ENCODE measurements at regions not wholly inside any gene's neighbourhood (a gene's known extent, or its start where the extent isn't known, plus 50 kb on each side); places are given as distances from the start of the nearest gene placed in this dataset.

GRCh38 chr13:61252213-61252612, 163.4 kb downstream of the PCDH20 start:
- Histone ChIP-seq H3K27ac (no peak overlapping the region), H3K27me3 (no peaks in the 10 kb centered on the region), H3K36me3 (no peaks in the 10 kb centered on the region), H3K4me1 (no peaks in the 10 kb centered on the region), H3K4me3 (no peak overlapping the region), H3K9me3 (no peaks in the 10 kb centered on the region)
- DNase-seq, result no peak
- no peak for TF ChIP-seq POLR2A (IDR thresholded peaks at IDR 0.05)
- TF ChIP-seq CTCF (IDR thresholded peaks at IDR 0.05), result no peak

- H3K27me3 ChIP-seq, result no peaks in the 10 kb centered on the region
- H3K4me1 ChIP-seq, result no peaks in the 10 kb centered on the region
- H3K36me3 ChIP-seq, result no peaks in the 10 kb centered on the region
- H3K9me3 ChIP-seq, result no peaks in the 10 kb centered on the region
- no peak overlapping the region for H3K27ac ChIP-seq
- no peak overlapping the region for H3K4me3 ChIP-seq
- peak in 1 of 3 donors; percentile 19 for DNase-seq
- no peak for TF ChIP-seq POLR2A (IDR thresholded peaks at IDR 0.05)
- TF ChIP-seq CTCF (IDR thresholded peaks at IDR 0.05), result no peak
Measured at GRCh38 chr13:61247149-61247936, 168.3 kb downstream of the PCDH20 start.

GRCh38 chr13:61246351-61246750, 169.3 kb downstream of the PCDH20 start:
- TF ChIP-seq POLR2A (IDR thresholded peaks at IDR 0.05) (no peak), CTCF (IDR thresholded peaks at IDR 0.05) (no peak)
- H3K27me3 ChIP-seq, result no peaks in the 10 kb centered on the region
- H3K4me1 ChIP-seq, result no peaks in the 10 kb centered on the region
- no peak for DNase-seq
- H3K9me3 ChIP-seq, result no peaks in the 10 kb centered on the region
- no peak overlapping the region for H3K27ac ChIP-seq
- H3K36me3 ChIP-seq, result no peaks in the 10 kb centered on the region
- no peak overlapping the region for H3K4me3 ChIP-seq

GRCh38 chr13:61215601-61216000, 200.0 kb downstream of the PCDH20 start:
- H3K4me1 ChIP-seq, result no peaks in the 10 kb centered on the region
- TF ChIP-seq POLR2A (IDR thresholded peaks at IDR 0.05), result no peak
- no peak for TF ChIP-seq CTCF (IDR thresholded peaks at IDR 0.05)
- no peaks in the 10 kb centered on the region for H3K36me3 ChIP-seq
- no peak overlapping the region for H3K27ac ChIP-seq
- H3K4me3 ChIP-seq, result no peak overlapping the region
- no peaks in the 10 kb centered on the region for H3K27me3 ChIP-seq
- H3K9me3 ChIP-seq, result no peaks in the 10 kb centered on the region
- no peak for DNase-seq

- no peaks in the 10 kb centered on the region for H3K9me3 ChIP-seq
- H3K27ac ChIP-seq, result no peak overlapping the region
- TF ChIP-seq POLR2A (IDR thresholded peaks at IDR 0.05), result no peak
- TF ChIP-seq CTCF (IDR thresholded peaks at IDR 0.05), result no peak
Measured at GRCh38 chr13:61215116-61215515, 200.5 kb downstream of the PCDH20 start.

More at GRCh38 chr13:61215116-61215515, 200.5 kb downstream of the PCDH20 start:
- H3K27me3 ChIP-seq, result no peaks in the 10 kb centered on the region
- H3K4me1 ChIP-seq, result no peaks in the 10 kb centered on the region
- no peak for DNase-seq
- no peaks in the 10 kb centered on the region for H3K36me3 ChIP-seq
- no peak overlapping the region for H3K4me3 ChIP-seq

Data from Peyer's patch (tissue), 4 donors.